ENCODE measurements at regions not wholly inside any gene's neighbourhood (a gene's known extent, or its start where the extent isn't known, plus 50 kb on each side); places are given as distances from the start of the nearest gene placed in this dataset.

GRCh38 chrY:8553614-8554013 lies 783.6 kb upstream of the TSPY4 start:
- H2AFZ ChIP-seq (ENCODE audit: insufficient read depth, low read depth, low read length, poor library complexity, severe bottlenecking), result no peak overlapping the region
- Mint-ChIP-seq H3K4me1 (no peaks in the 10 kb centered on the region), H3K27me3 (no peaks in the 10 kb centered on the region), H3K9me3 (ENCODE audit: insufficient read depth) (no peaks in the 10 kb centered on the region), H3K4me3 (no peak overlapping the region), H3K27ac (no peak overlapping the region)
- ATAC-seq (ENCODE audit: low read depth) (no peak), DNase-seq (no peak)
- ChIA-PET POLR2A (no interaction called here), CTCF (no interaction called here)
- H3K4me2 ChIP-seq (replicated peaks; ENCODE audit: low read depth, low read length, poor library complexity, severe bottlenecking), result no peak overlapping the region
- no peaks in the 10 kb centered on the region for H3K4me1 ChIP-seq (ENCODE audit: control insufficient read depth in 2 of 2, insufficient read depth in 2 of 2, low read length in 2 of 2)
- 93% methylated on average over 2 of the region's 8 CpGs for WGBS (ENCODE audit: insufficient coverage)
- H3K36me3 ChIP-seq (replicated peaks in 1 of 2; ENCODE audit: control extremely low read depth in 1 of 2, control insufficient read depth in 1 of 2, extremely low read depth in 1 of 2, insufficient read depth in 2 of 2, low read length in 1 of 2), result no peaks in the 10 kb centered on the region
- H3K9me3 ChIP-seq (ENCODE audit: control extremely low read depth in 1 of 3, control insufficient read depth in 2 of 3, insufficient read depth in 1 of 3, low read length in 2 of 3), result no peaks in the 10 kb centered on the region
- H3K9ac ChIP-seq (ENCODE audit: low read length), result no peak overlapping the region
- no peaks in the 10 kb centered on the region for H4K20me1 ChIP-seq (ENCODE audit: control insufficient read depth, insufficient read depth, low read length, poor library complexity, severe bottlenecking)
- TF ChIP-seq CTCF (IDR thresholded peaks at IDR 0.05), result no peak
- TF ChIP-seq EZH2 (IDR thresholded peaks at IDR 0.05; ENCODE audit: borderline replicate concordance, insufficient read depth, low read depth, low read length, poor library complexity, severe bottlenecking), result no peak
- no peaks in the 10 kb centered on the region for H3K27me3 ChIP-seq (replicated peaks in 1 of 4; ENCODE audit: control extremely low read depth in 1 of 4, control insufficient read depth in 3 of 4, insufficient read depth in 4 of 4, low read length in 3 of 4)
- intact Hi-C loops (cut with micrococcal nuclease), result no loop called here
- H3K27ac ChIP-seq (ENCODE audit: low read length in 2 of 2), result no peak overlapping the region
- H3K4me3 ChIP-seq (ENCODE audit: control extremely low read depth in 1 of 5, extremely low read depth in 1 of 5, insufficient read depth in 1 of 5, low read depth in 2 of 5, low read length in 4 of 5), result no peak overlapping the region
- no peaks in the 10 kb centered on the region for H3K79me2 ChIP-seq (ENCODE audit: control insufficient read depth, insufficient read depth, low read length)

GRCh38 chrY:8561385-8561784 lies 775.9 kb upstream of the TSPY4 start:
- ChIA-PET CTCF (no interaction called here), POLR2A (no interaction called here)
- Histone ChIP-seq H3K9me3 (ENCODE audit: control extremely low read depth in 1 of 3, control insufficient read depth in 2 of 3, insufficient read depth in 1 of 3, low read length in 2 of 3) (no peaks in the 10 kb centered on the region), H2AFZ (ENCODE audit: insufficient read depth, low read depth, low read length, poor library complexity, severe bottlenecking) (no peak overlapping the region), H3K4me3 (ENCODE audit: control extremely low read depth in 1 of 5, extremely low read depth in 1 of 5, insufficient read depth in 1 of 5, low read depth in 2 of 5, low read length in 4 of 5) (no peak overlapping the region), H3K9ac (ENCODE audit: low read length) (no peak overlapping the region), H3K36me3 (replicated peaks in 1 of 2; ENCODE audit: control extremely low read depth in 1 of 2, control insufficient read depth in 1 of 2, extremely low read depth in 1 of 2, insufficient read depth in 2 of 2, low read length in 1 of 2) (no peaks in the 10 kb centered on the region), H3K79me2 (ENCODE audit: control insufficient read depth, insufficient read depth, low read length) (no peaks in the 10 kb centered on the region), H3K4me1 (ENCODE audit: control insufficient read depth in 2 of 2, insufficient read depth in 2 of 2, low read length in 2 of 2) (no peaks in the 10 kb centered on the region), H3K27ac (ENCODE audit: low read length in 2 of 2) (no peak overlapping the region), H3K27me3 (replicated peaks in 1 of 4; ENCODE audit: control extremely low read depth in 1 of 4, control insufficient read depth in 3 of 4, insufficient read depth in 4 of 4, low read length in 3 of 4) (no peaks in the 10 kb centered on the region), H4K20me1 (ENCODE audit: control insufficient read depth, insufficient read depth, low read length, poor library complexity, severe bottlenecking) (no peaks in the 10 kb centered on the region), H3K4me2 (replicated peaks; ENCODE audit: low read depth, low read length, poor library complexity, severe bottlenecking) (no peak overlapping the region)
- intact Hi-C loops (cut with micrococcal nuclease), result no loop called here
- TF ChIP-seq CTCF (IDR thresholded peaks at IDR 0.05) (no peak), EZH2 (IDR thresholded peaks at IDR 0.05; ENCODE audit: borderline replicate concordance, insufficient read depth, low read depth, low read length, poor library complexity, severe bottlenecking) (no peak)
- Mint-ChIP-seq H3K4me3 (no peak overlapping the region), H3K4me1 (no peaks in the 10 kb centered on the region), H3K9me3 (ENCODE audit: insufficient read depth) (no peaks in the 10 kb centered on the region), H3K27me3 (no peaks in the 10 kb centered on the region), H3K27ac (no peak overlapping the region)
- WGBS (ENCODE audit: insufficient coverage), result no CpG with 5 or more reads among the region's 2 CpGs
- DNase-seq, result no peak
- no peak for ATAC-seq (ENCODE audit: low read depth)
